WTC11 (cell line): ENCODE measurements at regions not wholly inside any gene's neighbourhood (a gene's known extent, or its start where the extent isn't known, plus 50 kb on each side); places are given as distances from the start of the nearest gene placed in this dataset.

Source experiments
- ATAC-seq: fragments of 200-7000 bp; cut with Tn5 transposase; 2 replicates; pipeline ENCODE4 v1.10.0; 2021; ENCODE audit warnings: mild to moderate bottlenecking, moderate library complexity
- CTCF ChIA-PET: fragments of 300-600 bp; sonication (Branson Sonifier 250); formaldehyde crosslinking; loops from one replicate; lab custom pipeline; 2021; ENCODE audit warnings: antibody characterized with exemption; lab: Charles Lee
- POLR2A ChIA-PET: fragments of 350-600 bp; sonication (Branson Sonifier 250); formaldehyde crosslinking; loops from one replicate; lab custom pipeline; 2021; ENCODE audit warnings: antibody characterized with exemption; lab: Charles Lee
- DNase-seq: peaks from one replicate; pipeline ENCODE4 v3.0.0; 2021; ENCODE audit warnings: low spot score
- H3K27ac Mint-ChIP-seq: 2 replicates; pipeline ENCODE4 v1.8.0; 2021; ENCODE audit warnings: mixed read lengths
- H3K27me3 Mint-ChIP-seq: 2 replicates; pipeline ENCODE4 v1.8.0; 2021; ENCODE audit warnings: low read depth, mild to moderate bottlenecking, moderate library complexity, mixed read lengths
- H3K36me3 Mint-ChIP-seq: 2 replicates; pipeline ENCODE4 v1.8.0; 2021; ENCODE audit warnings: mixed read lengths
- H3K4me1 Mint-ChIP-seq: 2 replicates; pipeline ENCODE4 v1.8.0; 2022; ENCODE audit warnings: mixed read lengths
- H3K4me3 Mint-ChIP-seq: 2 replicates; pipeline ENCODE4 v1.8.0; 2021; ENCODE audit warnings: mild to moderate bottlenecking, moderate library complexity, mixed read lengths
- H3K9me3 Mint-ChIP-seq: 2 replicates; pipeline ENCODE4 v1.8.0; 2021; ENCODE audit warnings: mixed read lengths
- ELF4 ChIP-seq: sonication (generic); formaldehyde crosslinking; IDR thresholded peaks from 2 replicates; pipeline ENCODE4 v1.8.1; 2022; ENCODE audit warnings: low read depth, mild to moderate bottlenecking, moderate library complexity, missing genetic modification reagents
- FOXJ3 ChIP-seq: sonication (generic); formaldehyde crosslinking; IDR thresholded peaks from 2 replicates; pipeline ENCODE4 v1.9.0; 2021; ENCODE audit warnings: missing genetic modification reagents, mild to moderate bottlenecking, borderline replicate concordance
- MYBL2 ChIP-seq: sonication (generic); formaldehyde crosslinking; IDR thresholded peaks from 2 replicates; pipeline ENCODE4 v1.8.1; 2023; ENCODE audit warnings: mild to moderate bottlenecking, moderate library complexity, missing genetic modification reagents
- NFYB ChIP-seq: sonication (generic); formaldehyde crosslinking; conservative IDR thresholded peaks from 2 replicates; pipeline ENCODE4 v1.8.0; 2022; ENCODE audit warnings: low read depth, missing genetic modification reagents
- RELA ChIP-seq: sonication (generic); formaldehyde crosslinking; IDR thresholded peaks from 2 replicates; pipeline ENCODE4 v1.8.1; 2022; ENCODE audit warnings: missing genetic modification reagents, mild to moderate bottlenecking, borderline replicate concordance
- TP53 ChIP-seq: sonication (generic); formaldehyde crosslinking; IDR thresholded peaks from 2 replicates; pipeline ENCODE4 v1.8.1; 2023; ENCODE audit warnings: mild to moderate bottlenecking, missing genetic modification reagents
- ZNF317 ChIP-seq: sonication (generic); formaldehyde crosslinking; IDR thresholded peaks from 2 replicates; pipeline ENCODE4 v1.8.1; 2023; ENCODE audit warnings: low read depth, mild to moderate bottlenecking, moderate library complexity, missing genetic modification reagents, borderline replicate concordance
- ZNF416 ChIP-seq: fragments of 250-450 bp; sonication (Bioruptor Pico); IDR thresholded peaks from 2 replicates; pipeline ENCODE4 v1.9.0; 2021; ENCODE audit warnings: mild to moderate bottlenecking, inconsistent platforms
- ZNF423 ChIP-seq: fragments of 250-450 bp; sonication (Bioruptor Pico); IDR thresholded peaks from 2 replicates; pipeline ENCODE4 v2.1.2; 2022; ENCODE audit warnings: mild to moderate bottlenecking, moderate library complexity
- TF ChIP-seq, protein P1 (sequence below): fragments of 250-450 bp; sonication (Bioruptor Pico); IDR thresholded peaks from 2 replicates; pipeline ENCODE4 v1.9.0; 2021; ENCODE audit warnings: mild to moderate bottlenecking
- TF ChIP-seq, protein P2 (sequence below): fragments of 200-600 bp; IDR thresholded peaks from 2 replicates; pipeline ENCODE4 v1.8.0; 2022; ENCODE audit warnings: antibody characterized with exemption
- TF ChIP-seq, protein P3 (sequence below): sonication (generic); formaldehyde crosslinking; conservative IDR thresholded peaks from 2 replicates; pipeline ENCODE4 v1.8.1; 2022; ENCODE audit warnings: mild to moderate bottlenecking, missing genetic modification reagents
- TF ChIP-seq, protein P4 (sequence below): sonication (generic); formaldehyde crosslinking; IDR thresholded peaks from 2 replicates; pipeline ENCODE4 v1.8.0; 2022; ENCODE audit warnings: mild to moderate bottlenecking, missing genetic modification reagents
- TF ChIP-seq, protein P5 (sequence below): sonication (generic); formaldehyde crosslinking; IDR thresholded peaks from 2 replicates; pipeline ENCODE4 v1.8.0; 2023; ENCODE audit warnings: mild to moderate bottlenecking, missing genetic modification reagents
- TF ChIP-seq, protein P6 (sequence below): sonication (generic); formaldehyde crosslinking; IDR thresholded peaks from 2 replicates; pipeline ENCODE4 v1.8.1; 2022; ENCODE audit warnings: low read depth, missing genetic modification reagents, borderline replicate concordance
- TF ChIP-seq, protein P7 (sequence below): sonication (generic); formaldehyde crosslinking; IDR thresholded peaks from 2 replicates; pipeline ENCODE4 v1.8.0; 2022; ENCODE audit warnings: mild to moderate bottlenecking, missing genetic modification reagents
- TF ChIP-seq, protein P8 (sequence below): sonication (generic); formaldehyde crosslinking; IDR thresholded peaks from 2 replicates; pipeline ENCODE4 v1.8.0; 2022; ENCODE audit warnings: mild to moderate bottlenecking, missing genetic modification reagents
- TF ChIP-seq, protein P9 (sequence below): sonication (generic); formaldehyde crosslinking; IDR thresholded peaks from 2 replicates; pipeline ENCODE4 v1.8.1; 2022; ENCODE audit warnings: missing genetic modification reagents, borderline replicate concordance
- TF ChIP-seq, protein P10 (sequence below): sonication (generic); formaldehyde crosslinking; IDR thresholded peaks from 2 replicates; pipeline ENCODE4 v1.8.1; 2023; ENCODE audit warnings: mild to moderate bottlenecking, missing genetic modification reagents, moderate library complexity
- TF ChIP-seq, protein P11 (sequence below): sonication (generic); formaldehyde crosslinking; IDR thresholded peaks from 2 replicates; pipeline ENCODE4 v1.8.1; 2022; ENCODE audit warnings: mild to moderate bottlenecking, missing genetic modification reagents, moderate library complexity, borderline replicate concordance

DNA sequence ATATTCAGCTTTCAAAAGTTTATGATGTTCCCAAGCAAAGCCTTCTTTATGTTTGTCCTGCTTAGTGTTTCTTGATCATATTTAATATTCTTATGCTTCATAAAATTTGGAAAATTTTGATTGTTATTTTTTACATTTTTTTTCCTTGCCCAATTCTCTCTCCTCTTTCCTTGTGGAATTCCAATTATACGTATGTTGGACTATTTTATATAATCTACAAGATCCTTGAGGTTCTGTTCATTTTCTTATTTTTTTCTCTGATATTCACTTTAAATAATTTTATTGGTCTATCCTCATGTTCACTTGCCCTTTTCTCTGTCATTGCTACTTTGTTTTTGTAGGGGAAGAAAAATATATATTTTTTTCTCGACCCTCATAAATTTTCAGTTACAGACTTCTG, 167.7 kb downstream of the DYRK2 start:
- H3K4me1 Mint-ChIP-seq = no peaks in the 10 kb centered on the region
- H3K27ac Mint-ChIP-seq = no peak overlapping the region
- POLR2A ChIA-PET = no interaction called here
- TF ChIP-seq ZNF416 (CRISPR knock-in tag) (no peak), MYBL2 (CRISPR knock-in tag) (no peak), RELA (CRISPR knock-in tag) (no peak), ZNF317 (no peak), ZNF423 (CRISPR knock-in tag) (no peak), ELF4 (no peak), FOXJ3 (CRISPR knock-in tag) (no peak)
- TF ChIP-seq, protein P1, sequence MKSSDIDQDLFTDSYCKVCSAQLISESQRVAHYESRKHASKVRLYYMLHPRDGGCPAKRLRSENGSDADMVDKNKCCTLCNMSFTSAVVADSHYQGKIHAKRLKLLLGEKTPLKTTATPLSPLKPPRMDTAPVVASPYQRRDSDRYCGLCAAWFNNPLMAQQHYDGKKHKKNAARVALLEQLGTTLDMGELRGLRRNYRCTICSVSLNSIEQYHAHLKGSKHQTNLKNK = no peak
- TF ChIP-seq, protein P2, sequence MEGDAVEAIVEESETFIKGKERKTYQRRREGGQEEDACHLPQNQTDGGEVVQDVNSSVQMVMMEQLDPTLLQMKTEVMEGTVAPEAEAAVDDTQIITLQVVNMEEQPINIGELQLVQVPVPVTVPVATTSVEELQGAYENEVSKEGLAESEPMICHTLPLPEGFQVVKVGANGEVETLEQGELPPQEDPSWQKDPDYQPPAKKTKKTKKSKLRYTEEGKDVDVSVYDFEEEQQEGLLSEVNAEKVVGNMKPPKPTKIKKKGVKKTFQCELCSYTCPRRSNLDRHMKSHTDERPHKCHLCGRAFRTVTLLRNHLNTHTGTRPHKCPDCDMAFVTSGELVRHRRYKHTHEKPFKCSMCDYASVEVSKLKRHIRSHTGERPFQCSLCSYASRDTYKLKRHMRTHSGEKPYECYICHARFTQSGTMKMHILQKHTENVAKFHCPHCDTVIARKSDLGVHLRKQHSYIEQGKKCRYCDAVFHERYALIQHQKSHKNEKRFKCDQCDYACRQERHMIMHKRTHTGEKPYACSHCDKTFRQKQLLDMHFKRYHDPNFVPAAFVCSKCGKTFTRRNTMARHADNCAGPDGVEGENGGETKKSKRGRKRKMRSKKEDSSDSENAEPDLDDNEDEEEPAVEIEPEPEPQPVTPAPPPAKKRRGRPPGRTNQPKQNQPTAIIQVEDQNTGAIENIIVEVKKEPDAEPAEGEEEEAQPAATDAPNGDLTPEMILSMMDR = no peak
- TF ChIP-seq, protein P3, sequence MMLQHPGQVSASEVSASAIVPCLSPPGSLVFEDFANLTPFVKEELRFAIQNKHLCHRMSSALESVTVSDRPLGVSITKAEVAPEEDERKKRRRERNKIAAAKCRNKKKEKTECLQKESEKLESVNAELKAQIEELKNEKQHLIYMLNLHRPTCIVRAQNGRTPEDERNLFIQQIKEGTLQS (CRISPR knock-in tag) = no peak
- TF ChIP-seq, protein P4, sequence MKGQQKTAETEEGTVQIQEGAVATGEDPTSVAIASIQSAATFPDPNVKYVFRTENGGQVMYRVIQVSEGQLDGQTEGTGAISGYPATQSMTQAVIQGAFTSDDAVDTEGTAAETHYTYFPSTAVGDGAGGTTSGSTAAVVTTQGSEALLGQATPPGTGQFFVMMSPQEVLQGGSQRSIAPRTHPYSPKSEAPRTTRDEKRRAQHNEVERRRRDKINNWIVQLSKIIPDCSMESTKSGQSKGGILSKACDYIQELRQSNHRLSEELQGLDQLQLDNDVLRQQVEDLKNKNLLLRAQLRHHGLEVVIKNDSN (CRISPR knock-in tag) = no peak
- TF ChIP-seq, protein P5, sequence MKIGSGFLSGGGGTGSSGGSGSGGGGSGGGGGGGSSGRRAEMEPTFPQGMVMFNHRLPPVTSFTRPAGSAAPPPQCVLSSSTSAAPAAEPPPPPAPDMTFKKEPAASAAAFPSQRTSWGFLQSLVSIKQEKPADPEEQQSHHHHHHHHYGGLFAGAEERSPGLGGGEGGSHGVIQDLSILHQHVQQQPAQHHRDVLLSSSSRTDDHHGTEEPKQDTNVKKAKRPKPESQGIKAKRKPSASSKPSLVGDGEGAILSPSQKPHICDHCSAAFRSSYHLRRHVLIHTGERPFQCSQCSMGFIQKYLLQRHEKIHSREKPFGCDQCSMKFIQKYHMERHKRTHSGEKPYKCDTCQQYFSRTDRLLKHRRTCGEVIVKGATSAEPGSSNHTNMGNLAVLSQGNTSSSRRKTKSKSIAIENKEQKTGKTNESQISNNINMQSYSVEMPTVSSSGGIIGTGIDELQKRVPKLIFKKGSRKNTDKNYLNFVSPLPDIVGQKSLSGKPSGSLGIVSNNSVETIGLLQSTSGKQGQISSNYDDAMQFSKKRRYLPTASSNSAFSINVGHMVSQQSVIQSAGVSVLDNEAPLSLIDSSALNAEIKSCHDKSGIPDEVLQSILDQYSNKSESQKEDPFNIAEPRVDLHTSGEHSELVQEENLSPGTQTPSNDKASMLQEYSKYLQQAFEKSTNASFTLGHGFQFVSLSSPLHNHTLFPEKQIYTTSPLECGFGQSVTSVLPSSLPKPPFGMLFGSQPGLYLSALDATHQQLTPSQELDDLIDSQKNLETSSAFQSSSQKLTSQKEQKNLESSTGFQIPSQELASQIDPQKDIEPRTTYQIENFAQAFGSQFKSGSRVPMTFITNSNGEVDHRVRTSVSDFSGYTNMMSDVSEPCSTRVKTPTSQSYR = no peak
- TF ChIP-seq, protein P6, sequence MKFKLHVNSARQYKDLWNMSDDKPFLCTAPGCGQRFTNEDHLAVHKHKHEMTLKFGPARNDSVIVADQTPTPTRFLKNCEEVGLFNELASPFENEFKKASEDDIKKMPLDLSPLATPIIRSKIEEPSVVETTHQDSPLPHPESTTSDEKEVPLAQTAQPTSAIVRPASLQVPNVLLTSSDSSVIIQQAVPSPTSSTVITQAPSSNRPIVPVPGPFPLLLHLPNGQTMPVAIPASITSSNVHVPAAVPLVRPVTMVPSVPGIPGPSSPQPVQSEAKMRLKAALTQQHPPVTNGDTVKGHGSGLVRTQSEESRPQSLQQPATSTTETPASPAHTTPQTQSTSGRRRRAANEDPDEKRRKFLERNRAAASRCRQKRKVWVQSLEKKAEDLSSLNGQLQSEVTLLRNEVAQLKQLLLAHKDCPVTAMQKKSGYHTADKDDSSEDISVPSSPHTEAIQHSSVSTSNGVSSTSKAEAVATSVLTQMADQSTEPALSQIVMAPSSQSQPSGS (CRISPR knock-in tag) = no peak
- TF ChIP-seq, protein P7, sequence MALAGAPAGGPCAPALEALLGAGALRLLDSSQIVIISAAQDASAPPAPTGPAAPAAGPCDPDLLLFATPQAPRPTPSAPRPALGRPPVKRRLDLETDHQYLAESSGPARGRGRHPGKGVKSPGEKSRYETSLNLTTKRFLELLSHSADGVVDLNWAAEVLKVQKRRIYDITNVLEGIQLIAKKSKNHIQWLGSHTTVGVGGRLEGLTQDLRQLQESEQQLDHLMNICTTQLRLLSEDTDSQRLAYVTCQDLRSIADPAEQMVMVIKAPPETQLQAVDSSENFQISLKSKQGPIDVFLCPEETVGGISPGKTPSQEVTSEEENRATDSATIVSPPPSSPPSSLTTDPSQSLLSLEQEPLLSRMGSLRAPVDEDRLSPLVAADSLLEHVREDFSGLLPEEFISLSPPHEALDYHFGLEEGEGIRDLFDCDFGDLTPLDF = no peak
- TF ChIP-seq, protein P8, sequence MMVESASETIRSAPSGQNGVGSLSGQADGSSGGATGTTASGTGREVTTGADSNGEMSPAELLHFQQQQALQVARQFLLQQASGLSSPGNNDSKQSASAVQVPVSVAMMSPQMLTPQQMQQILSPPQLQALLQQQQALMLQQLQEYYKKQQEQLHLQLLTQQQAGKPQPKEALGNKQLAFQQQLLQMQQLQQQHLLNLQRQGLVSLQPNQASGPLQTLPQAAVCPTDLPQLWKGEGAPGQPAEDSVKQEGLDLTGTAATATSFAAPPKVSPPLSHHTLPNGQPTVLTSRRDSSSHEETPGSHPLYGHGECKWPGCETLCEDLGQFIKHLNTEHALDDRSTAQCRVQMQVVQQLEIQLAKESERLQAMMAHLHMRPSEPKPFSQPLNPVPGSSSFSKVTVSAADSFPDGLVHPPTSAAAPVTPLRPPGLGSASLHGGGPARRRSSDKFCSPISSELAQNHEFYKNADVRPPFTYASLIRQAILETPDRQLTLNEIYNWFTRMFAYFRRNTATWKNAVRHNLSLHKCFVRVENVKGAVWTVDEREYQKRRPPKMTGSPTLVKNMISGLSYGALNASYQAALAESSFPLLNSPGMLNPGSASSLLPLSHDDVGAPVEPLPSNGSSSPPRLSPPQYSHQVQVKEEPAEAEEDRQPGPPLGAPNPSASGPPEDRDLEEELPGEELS = no peak
- CTCF ChIA-PET = no interaction called here
- no peaks in the 10 kb centered on the region for H3K27me3 Mint-ChIP-seq
- ATAC-seq (no peak), DNase-seq (no peak)
- H3K9me3 Mint-ChIP-seq = peaks cover 32% of the 10 kb centered on the region
- H3K4me3 Mint-ChIP-seq = no peak overlapping the region
- H3K36me3 Mint-ChIP-seq = peaks cover 20% of the 10 kb centered on the region

DNA sequence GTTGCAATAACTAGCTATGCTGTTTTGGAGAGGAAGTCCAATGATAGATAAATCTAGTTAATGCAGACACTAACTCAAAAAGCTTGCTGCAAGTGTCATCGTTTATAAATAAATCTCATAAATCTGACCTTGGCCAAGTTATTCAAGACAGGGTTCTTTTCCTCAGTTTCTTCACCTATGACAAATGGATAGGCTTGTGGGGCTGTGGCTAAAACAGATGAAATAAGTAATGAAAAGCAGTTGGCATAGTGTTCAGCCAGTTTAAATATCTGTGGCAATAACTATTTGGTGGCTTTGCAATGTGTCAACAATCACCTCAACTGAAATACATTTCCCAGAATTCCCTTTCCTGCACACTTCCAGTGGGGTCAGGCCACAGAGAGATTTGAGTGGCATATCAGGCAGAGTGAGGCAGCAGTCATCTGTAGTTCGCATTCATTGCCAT, 169.9 kb downstream of the DYRK2 start:
- DNase-seq = no peak
- ChIA-PET POLR2A (no interaction called here), CTCF (no interaction called here)
- Mint-ChIP-seq H3K4me1 (no peaks in the 10 kb centered on the region), H3K9me3 (peaks cover 29% of the 10 kb centered on the region), H3K4me3 (no peak overlapping the region), H3K36me3 (peaks cover 20% of the 10 kb centered on the region), H3K27ac (no peak overlapping the region), H3K27me3 (no peaks in the 10 kb centered on the region)
- no peak for ATAC-seq
- TF ChIP-seq, protein P9, sequence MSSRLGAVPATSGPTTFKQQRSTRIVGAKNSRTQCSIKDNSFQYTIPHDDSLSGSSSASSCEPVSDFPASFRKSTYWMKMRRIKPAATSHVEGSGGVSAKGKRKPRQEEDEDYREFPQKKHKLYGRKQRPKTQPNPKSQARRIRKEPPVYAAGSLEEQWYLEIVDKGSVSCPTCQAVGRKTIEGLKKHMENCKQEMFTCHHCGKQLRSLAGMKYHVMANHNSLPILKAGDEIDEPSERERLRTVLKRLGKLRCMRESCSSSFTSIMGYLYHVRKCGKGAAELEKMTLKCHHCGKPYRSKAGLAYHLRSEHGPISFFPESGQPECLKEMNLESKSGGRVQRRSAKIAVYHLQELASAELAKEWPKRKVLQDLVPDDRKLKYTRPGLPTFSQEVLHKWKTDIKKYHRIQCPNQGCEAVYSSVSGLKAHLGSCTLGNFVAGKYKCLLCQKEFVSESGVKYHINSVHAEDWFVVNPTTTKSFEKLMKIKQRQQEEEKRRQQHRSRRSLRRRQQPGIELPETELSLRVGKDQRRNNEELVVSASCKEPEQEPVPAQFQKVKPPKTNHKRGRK = no peak
- TF ChIP-seq TP53 = no peak
- TF ChIP-seq, protein P3 (CRISPR knock-in tag) = no peak
- TF ChIP-seq, protein P10, sequence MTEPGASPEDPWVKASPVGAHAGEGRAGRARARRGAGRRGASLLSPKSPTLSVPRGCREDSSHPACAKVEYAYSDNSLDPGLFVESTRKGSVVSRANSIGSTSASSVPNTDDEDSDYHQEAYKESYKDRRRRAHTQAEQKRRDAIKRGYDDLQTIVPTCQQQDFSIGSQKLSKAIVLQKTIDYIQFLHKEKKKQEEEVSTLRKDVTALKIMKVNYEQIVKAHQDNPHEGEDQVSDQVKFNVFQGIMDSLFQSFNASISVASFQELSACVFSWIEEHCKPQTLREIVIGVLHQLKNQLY = no peak
- TF ChIP-seq, protein P11, sequence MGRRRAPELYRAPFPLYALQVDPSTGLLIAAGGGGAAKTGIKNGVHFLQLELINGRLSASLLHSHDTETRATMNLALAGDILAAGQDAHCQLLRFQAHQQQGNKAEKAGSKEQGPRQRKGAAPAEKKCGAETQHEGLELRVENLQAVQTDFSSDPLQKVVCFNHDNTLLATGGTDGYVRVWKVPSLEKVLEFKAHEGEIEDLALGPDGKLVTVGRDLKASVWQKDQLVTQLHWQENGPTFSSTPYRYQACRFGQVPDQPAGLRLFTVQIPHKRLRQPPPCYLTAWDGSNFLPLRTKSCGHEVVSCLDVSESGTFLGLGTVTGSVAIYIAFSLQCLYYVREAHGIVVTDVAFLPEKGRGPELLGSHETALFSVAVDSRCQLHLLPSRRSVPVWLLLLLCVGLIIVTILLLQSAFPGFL (CRISPR knock-in tag) = no peak
- no peak for TF ChIP-seq FOXJ3 (CRISPR knock-in tag)
- no peak for TF ChIP-seq NFYB (CRISPR knock-in tag)
